IMR-90 (cell line): ENCODE measurements at regions not wholly inside any gene's neighbourhood (a gene's known extent, or its start where the extent isn't known, plus 50 kb on each side); places are given as distances from the start of the nearest gene placed in this dataset.

Experiments used
- BHLHE40 ChIP-seq: fragments of 150-350 bp; IDR thresholded peaks from 2 replicates; pipeline ENCODE4 v1.6.1; 2016; ENCODE audit warnings: mild to moderate bottlenecking, low read depth, low read length
- CEBPB ChIP-seq: IDR thresholded peaks from 2 replicates; pipeline ENCODE4 v1.6.1; 2012; ENCODE audit warnings: low read depth, low read length, improper control_type of control experiment
- MAFK ChIP-seq: IDR thresholded peaks from 2 replicates; pipeline ENCODE4 v1.6.1; 2012; ENCODE audit warnings: low read depth, low read length, improper control_type of control experiment
- POLR2A ChIP-seq: IDR thresholded peaks from 2 replicates; pipeline ENCODE4 v1.6.1; 2012; ENCODE audit warnings: mild to moderate bottlenecking, low read depth, low read length
- RAD21 ChIP-seq: IDR thresholded peaks from 2 replicates; pipeline ENCODE4 v1.6.1; 2012; ENCODE audit warnings: low read length, improper control_type of control experiment
- TF ChIP-seq, protein P1 (sequence below): conservative IDR thresholded peaks from 2 replicates; pipeline ENCODE4 v1.5.1; 2012; ENCODE audit warnings: mild to moderate bottlenecking, low read depth, low read length, improper control_type of control experiment

DNA sequence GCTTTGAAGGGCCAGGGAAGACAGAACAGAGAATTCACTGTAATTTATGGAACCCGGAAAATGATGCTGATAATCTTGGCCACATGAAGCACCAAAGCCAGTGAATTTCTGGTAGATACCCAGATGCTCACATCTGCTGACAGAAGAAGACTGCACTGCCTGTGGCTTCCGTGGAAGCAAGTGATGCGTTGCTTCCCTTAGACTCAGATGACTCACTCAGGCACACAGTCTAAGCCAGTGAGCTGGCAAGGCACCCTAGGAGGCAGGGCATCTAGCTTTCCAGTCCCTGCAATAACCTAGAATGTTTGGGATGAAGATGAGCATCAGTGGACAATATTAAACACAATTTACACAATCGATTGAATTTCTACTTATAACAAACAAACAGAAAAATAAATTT, 284.7 kb downstream of the CMPK2 start:
- TF ChIP-seq, protein P1, sequence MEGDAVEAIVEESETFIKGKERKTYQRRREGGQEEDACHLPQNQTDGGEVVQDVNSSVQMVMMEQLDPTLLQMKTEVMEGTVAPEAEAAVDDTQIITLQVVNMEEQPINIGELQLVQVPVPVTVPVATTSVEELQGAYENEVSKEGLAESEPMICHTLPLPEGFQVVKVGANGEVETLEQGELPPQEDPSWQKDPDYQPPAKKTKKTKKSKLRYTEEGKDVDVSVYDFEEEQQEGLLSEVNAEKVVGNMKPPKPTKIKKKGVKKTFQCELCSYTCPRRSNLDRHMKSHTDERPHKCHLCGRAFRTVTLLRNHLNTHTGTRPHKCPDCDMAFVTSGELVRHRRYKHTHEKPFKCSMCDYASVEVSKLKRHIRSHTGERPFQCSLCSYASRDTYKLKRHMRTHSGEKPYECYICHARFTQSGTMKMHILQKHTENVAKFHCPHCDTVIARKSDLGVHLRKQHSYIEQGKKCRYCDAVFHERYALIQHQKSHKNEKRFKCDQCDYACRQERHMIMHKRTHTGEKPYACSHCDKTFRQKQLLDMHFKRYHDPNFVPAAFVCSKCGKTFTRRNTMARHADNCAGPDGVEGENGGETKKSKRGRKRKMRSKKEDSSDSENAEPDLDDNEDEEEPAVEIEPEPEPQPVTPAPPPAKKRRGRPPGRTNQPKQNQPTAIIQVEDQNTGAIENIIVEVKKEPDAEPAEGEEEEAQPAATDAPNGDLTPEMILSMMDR, result no peak
- TF ChIP-seq CEBPB, result 0 out of 2 replicates have a peak, but pooled peaks have one; percentile 16
- TF ChIP-seq POLR2A, result no peak
- no peak for TF ChIP-seq RAD21
- peak; percentile 28; the same call in 1 of the 2 replicates for TF ChIP-seq BHLHE40
- no peak for TF ChIP-seq MAFK
